ENCODE measurements at regions not wholly inside any gene's neighbourhood (a gene's known extent, or its start where the extent isn't known, plus 50 kb on each side); places are given as distances from the start of the nearest gene placed in this dataset.

DNA sequence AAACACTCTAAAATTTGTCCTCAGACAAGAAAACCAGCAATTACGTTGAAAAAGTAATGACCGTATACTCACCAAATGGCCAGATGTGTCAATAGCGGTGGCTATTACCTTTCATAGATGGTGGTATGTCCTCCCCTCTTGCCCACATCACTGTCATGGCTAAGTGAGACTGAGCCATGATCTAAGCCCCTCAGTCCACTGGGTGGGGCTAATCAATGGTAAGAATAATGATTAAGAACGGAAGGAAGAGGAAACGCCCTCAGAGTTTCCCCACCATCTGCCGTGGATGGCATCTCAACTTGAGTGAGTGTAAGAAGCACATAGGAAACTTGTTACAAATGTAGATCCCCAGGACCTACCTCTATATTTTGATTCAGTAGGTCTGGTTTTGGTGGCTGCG lies 65.8 kb upstream of the EFEMP1 start:
- Histone ChIP-seq H3K4me3 (no peak overlapping the region), H3K27ac (no peak overlapping the region), H3K9me3 (no peaks in the 10 kb centered on the region), H3K4me1 (peaks cover 0 to 3% (median 0%) of the 10 kb centered on the region in 4 donors), H3K36me3 (no peaks in the 10 kb centered on the region), H3K27me3 (no peaks in the 10 kb centered on the region)
- TF ChIP-seq EP300 (IDR thresholded peaks at IDR 0.05) (no peak), POLR2A (IDR thresholded peaks at IDR 0.05) (no peak), POLR2AphosphoS5 (IDR thresholded peaks at IDR 0.05) (no peak)
- TF ChIP-seq, protein P1, sequence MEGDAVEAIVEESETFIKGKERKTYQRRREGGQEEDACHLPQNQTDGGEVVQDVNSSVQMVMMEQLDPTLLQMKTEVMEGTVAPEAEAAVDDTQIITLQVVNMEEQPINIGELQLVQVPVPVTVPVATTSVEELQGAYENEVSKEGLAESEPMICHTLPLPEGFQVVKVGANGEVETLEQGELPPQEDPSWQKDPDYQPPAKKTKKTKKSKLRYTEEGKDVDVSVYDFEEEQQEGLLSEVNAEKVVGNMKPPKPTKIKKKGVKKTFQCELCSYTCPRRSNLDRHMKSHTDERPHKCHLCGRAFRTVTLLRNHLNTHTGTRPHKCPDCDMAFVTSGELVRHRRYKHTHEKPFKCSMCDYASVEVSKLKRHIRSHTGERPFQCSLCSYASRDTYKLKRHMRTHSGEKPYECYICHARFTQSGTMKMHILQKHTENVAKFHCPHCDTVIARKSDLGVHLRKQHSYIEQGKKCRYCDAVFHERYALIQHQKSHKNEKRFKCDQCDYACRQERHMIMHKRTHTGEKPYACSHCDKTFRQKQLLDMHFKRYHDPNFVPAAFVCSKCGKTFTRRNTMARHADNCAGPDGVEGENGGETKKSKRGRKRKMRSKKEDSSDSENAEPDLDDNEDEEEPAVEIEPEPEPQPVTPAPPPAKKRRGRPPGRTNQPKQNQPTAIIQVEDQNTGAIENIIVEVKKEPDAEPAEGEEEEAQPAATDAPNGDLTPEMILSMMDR (IDR thresholded peaks at IDR 0.05): no peak
- WGBS, 2 donors: 90% methylated on average over 7 of the region's 7 CpGs
- no peak for DNase-seq
- ATAC-seq (ENCODE audit: low FRiP score in 2 of 2): no peak

DNA sequence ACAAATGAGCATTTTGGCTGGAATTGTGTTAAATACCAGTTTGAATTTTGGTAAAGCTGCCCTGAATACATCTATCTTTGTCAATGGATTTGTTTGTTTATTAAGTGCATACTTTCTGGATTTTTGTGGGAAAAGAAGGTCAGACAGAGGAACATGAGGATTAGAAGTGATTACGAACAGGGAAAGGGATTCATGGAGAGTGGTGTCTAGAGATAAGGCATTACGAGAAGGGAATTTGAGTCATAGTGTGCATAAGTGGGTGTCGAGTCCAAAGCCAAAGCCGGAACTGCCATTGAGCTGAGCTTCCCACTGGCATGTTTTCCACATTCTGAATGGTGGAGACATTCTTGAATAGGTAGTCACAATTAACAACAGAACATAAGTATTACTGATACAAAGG lies 68.9 kb upstream of the EFEMP1 start:
- ATAC-seq (ENCODE audit: low FRiP score in 2 of 2) (peak; percentile 80 to 91), DNase-seq (no peak)
- Histone ChIP-seq H3K36me3 (no peaks in the 10 kb centered on the region), H3K27ac (no peak overlapping the region), H3K9me3 (no peaks in the 10 kb centered on the region), H3K4me3 (no peak overlapping the region), H3K4me1 (peaks cover 0 to 3% (median 0%) of the 10 kb centered on the region in 4 donors), H3K27me3 (no peaks in the 10 kb centered on the region)
- TF ChIP-seq, protein P1 (IDR thresholded peaks at IDR 0.05): no peak
- TF ChIP-seq POLR2AphosphoS5 (IDR thresholded peaks at IDR 0.05) (peak; percentile 16 to 56), POLR2A (IDR thresholded peaks at IDR 0.05) (no peak), EP300 (IDR thresholded peaks at IDR 0.05) (peak in 1 of 4 donors; percentile 4)
- WGBS, 2 donors: 59 to 62% methylated on average over 4 of the region's 4 CpGs

- DNase-seq (no peak), ATAC-seq (ENCODE audit: low FRiP score in 2 of 2) (no peak)
- 91 to 93% methylated on average over 4 of the region's 4 CpGs for WGBS, 2 donors
Observed at GRCh38 chr2:55993685-55994084, 70.1 kb upstream of the EFEMP1 start.

GRCh38 chr2:55995211-55995610 lies 71.6 kb upstream of the EFEMP1 start:
- no peak for TF ChIP-seq POLR2AphosphoS5 (IDR thresholded peaks at IDR 0.05)

More at GRCh38 chr2:55993685-55994084, 70.1 kb upstream of the EFEMP1 start:
- H3K27ac ChIP-seq: no peak overlapping the region
- no peaks in the 10 kb centered on the region for H3K27me3 ChIP-seq
- TF ChIP-seq POLR2A (IDR thresholded peaks at IDR 0.05) (no peak), POLR2AphosphoS5 (IDR thresholded peaks at IDR 0.05) (no peak), EP300 (IDR thresholded peaks at IDR 0.05) (no peak)
- TF ChIP-seq, protein P1 (IDR thresholded peaks at IDR 0.05): no peak
- H3K4me3 ChIP-seq: no peak overlapping the region
- no peaks in the 10 kb centered on the region for H3K36me3 ChIP-seq
- peaks cover 0 to 3% (median 0%) of the 10 kb centered on the region in 4 donors for H3K4me1 ChIP-seq
- H3K9me3 ChIP-seq: no peaks in the 10 kb centered on the region

GRCh38 chr2:55995902-55996301 lies 72.3 kb upstream of the EFEMP1 start:
- TF ChIP-seq, protein P1 (IDR thresholded peaks at IDR 0.05): no peak
- TF ChIP-seq EP300 (IDR thresholded peaks at IDR 0.05) (no peak), POLR2A (IDR thresholded peaks at IDR 0.05) (no peak), POLR2AphosphoS5 (IDR thresholded peaks at IDR 0.05) (no peak)
- Histone ChIP-seq H3K4me3 (no peak overlapping the region), H3K9me3 (no peaks in the 10 kb centered on the region), H3K4me1 (peaks cover 0 to 3% (median 0%) of the 10 kb centered on the region in 4 donors), H3K36me3 (no peaks in the 10 kb centered on the region), H3K27me3 (no peaks in the 10 kb centered on the region), H3K27ac (no peak overlapping the region)
- WGBS, 2 donors: 82 to 86% methylated on average over 2 of the region's 2 CpGs
- ATAC-seq (ENCODE audit: low FRiP score in 2 of 2) (no peak), DNase-seq (no peak)

More at GRCh38 chr2:55995211-55995610, 71.6 kb upstream of the EFEMP1 start:
- DNase-seq (no peak), ATAC-seq (ENCODE audit: low FRiP score in 2 of 2) (no peak)
- WGBS, 2 donors: 58 to 68% methylated on average over 1 of the region's 1 CpG
- Histone ChIP-seq H3K4me1 (peaks cover 0 to 3% (median 0%) of the 10 kb centered on the region in 4 donors), H3K4me3 (no peak overlapping the region), H3K36me3 (no peaks in the 10 kb centered on the region), H3K27me3 (no peaks in the 10 kb centered on the region), H3K9me3 (no peaks in the 10 kb centered on the region), H3K27ac (no peak overlapping the region)

Data from upper lobe of left lung (tissue), 6 donors.